Fibroblast of villous mesenchyme (primary cell): ENCODE measurements at regions not wholly inside any gene's neighbourhood (a gene's known extent, or its start where the extent isn't known, plus 50 kb on each side); places are given as distances from the start of the nearest gene placed in this dataset.
"Not testable (repeated sequence)": the region's sequence is repeated elsewhere in the genome, so short reads cannot be mapped to it uniquely, and the experiment has no call there.

Experiments used
- DNase-seq: peaks from one replicate; pipeline ENCODE4 v3.0.0-alpha.2; 2010; ENCODE audit warnings: low read depth
- H3K4me3 ChIP-seq: 2 replicates; pipeline ENCODE4 v1.5.1; 2011; ENCODE audit warnings: low read depth, mild to moderate bottlenecking, low read length
- TF ChIP-seq, protein P1 (sequence below): IDR thresholded peaks from 2 replicates; pipeline ENCODE4 v1.5.1; 2012; ENCODE audit warnings: low read depth, mild to moderate bottlenecking, low read length; ENCODE audit not compliant: insufficient read depth

- no peak overlapping the region for H3K4me3 ChIP-seq
- DNase-seq, result peak; percentile 51
- TF ChIP-seq, protein P1, sequence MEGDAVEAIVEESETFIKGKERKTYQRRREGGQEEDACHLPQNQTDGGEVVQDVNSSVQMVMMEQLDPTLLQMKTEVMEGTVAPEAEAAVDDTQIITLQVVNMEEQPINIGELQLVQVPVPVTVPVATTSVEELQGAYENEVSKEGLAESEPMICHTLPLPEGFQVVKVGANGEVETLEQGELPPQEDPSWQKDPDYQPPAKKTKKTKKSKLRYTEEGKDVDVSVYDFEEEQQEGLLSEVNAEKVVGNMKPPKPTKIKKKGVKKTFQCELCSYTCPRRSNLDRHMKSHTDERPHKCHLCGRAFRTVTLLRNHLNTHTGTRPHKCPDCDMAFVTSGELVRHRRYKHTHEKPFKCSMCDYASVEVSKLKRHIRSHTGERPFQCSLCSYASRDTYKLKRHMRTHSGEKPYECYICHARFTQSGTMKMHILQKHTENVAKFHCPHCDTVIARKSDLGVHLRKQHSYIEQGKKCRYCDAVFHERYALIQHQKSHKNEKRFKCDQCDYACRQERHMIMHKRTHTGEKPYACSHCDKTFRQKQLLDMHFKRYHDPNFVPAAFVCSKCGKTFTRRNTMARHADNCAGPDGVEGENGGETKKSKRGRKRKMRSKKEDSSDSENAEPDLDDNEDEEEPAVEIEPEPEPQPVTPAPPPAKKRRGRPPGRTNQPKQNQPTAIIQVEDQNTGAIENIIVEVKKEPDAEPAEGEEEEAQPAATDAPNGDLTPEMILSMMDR, result no peak
Observed at GRCh38 chr5:129243039-129243438, 148.5 kb downstream of the ISOC1 start.

DNA sequence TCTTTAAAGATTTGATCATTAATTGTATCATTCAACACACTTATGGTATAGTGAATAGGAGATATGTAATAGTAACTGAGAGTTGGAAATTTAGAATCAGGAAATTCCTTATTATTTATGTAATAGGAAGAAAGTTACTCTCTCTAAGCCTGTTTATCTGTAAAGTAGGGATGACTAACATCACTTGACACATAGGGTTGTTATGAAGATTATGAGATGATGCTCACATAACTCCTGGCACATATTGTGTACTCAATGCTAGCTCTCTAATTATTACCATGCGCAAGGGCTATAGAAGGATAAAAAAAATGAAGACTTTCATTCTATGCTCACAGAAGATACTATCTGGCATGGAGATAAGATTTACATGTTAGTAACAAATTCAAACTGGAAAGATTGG is 149.9 kb downstream of the ISOC1 start:
- TF ChIP-seq, protein P1, result no peak
- DNase-seq, result peak; percentile 60
- no peak overlapping the region for H3K4me3 ChIP-seq

GRCh38 chr5:129245489-129245888 is 150.9 kb downstream of the ISOC1 start:
- DNase-seq, result no peak
- H3K4me3 ChIP-seq, result no peak overlapping the region
- TF ChIP-seq, protein P1, result no peak

DNA sequence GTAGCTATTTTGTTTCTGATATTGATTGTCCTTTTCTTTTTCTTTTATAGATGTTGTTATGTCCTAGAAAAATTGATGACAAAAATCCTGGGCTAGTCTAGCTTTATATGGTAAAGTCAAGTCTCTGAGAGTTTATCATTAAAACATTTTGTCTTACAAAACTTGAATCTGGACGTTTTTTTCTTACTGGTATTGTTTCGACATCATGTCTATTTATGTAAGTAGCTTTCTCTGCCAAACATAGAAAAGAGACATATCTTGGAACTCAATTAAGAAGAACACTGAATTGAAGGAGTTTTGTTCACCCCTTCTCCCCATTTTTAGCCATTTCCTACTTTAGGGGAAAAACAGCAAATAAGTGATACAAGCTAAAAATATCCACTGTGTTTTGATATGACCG is 151.5 kb downstream of the ISOC1 start:
- TF ChIP-seq, protein P1, result no peak
- H3K4me3 ChIP-seq, result no peak overlapping the region
- peak; percentile 6 for DNase-seq

- no peak overlapping the region for H3K4me3 ChIP-seq
- DNase-seq, result peak; percentile 17
- TF ChIP-seq, protein P1, result no peak
Observed at GRCh38 chr5:129249886-129250285, 155.3 kb downstream of the ISOC1 start.

DNA sequence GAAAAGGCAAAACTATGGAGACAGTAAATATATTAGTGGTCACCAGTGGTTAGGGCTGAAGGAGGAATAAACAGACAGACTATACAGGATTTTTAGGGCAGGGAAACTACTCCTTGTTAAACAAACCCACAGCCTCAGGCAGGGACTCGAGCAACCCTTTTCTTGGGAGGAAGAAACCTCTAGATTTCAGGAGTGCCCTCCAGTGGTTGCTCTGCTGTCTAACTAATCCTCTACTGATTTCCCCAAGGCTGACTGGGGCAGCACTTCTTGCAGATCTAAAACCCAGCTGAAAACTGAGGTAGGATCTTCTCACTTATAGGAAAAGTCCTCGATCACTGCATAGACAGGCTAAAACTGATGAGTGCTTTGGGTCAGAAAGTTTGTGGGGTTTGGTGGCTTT is 176.8 kb downstream of the ISOC1 start:
- TF ChIP-seq, protein P1, result peak; percentile 47
- DNase-seq, result peak; percentile 22

GRCh38 chr5:129284010-129284409 is 176.1 kb upstream of the ADAMTS19 start:
- no peak for DNase-seq
- no peak overlapping the region for H3K4me3 ChIP-seq
- TF ChIP-seq, protein P1, result no peak

More for the DNA sequence above, 176.8 kb downstream of the ISOC1 start:
- H3K4me3 ChIP-seq, result no peak overlapping the region

DNA sequence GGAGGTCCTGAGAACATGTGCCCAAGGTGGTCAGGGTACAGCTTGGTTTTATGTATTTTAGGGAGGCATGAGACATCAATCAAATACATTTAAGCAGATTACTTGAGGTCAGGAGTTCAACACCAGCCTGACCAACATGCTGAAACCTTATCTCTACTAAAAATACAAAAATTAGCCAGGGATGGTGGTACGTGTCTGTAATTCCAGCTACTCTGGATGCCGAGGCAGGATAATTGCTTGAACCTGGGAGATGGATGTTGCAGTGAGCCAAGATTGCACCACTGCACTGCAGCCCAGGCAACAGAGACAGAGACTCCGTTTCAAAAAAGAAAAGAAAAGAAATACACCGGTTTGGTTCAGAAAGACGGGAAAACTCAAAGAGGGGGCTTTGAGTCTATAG is 165.9 kb upstream of the ADAMTS19 start:
- not testable (repeated sequence) for H3K4me3 ChIP-seq, DNase-seq
